ENCODE measurements at regions not wholly inside any gene's neighbourhood (a gene's known extent, or its start where the extent isn't known, plus 50 kb on each side); places are given as distances from the start of the nearest gene placed in this dataset.
"Not testable (repeated sequence)": the region's sequence is repeated elsewhere in the genome, so short reads cannot be mapped to it uniquely, and the experiment has no call there.

- no peak for DNase-seq (ENCODE audit: low read depth, low spot score)
- in situ Hi-C loops (cut with HindIII; ENCODE audit: low pct_unique_long_range_greater_than_20kb, low sequenced_read_pairs), result no loop called here
Measured at GRCh38 chr12:76195920-76196319, 111.4 kb upstream of the NAP1L1 start.

GRCh38 chr12:76194724-76195123 is 110.2 kb upstream of the NAP1L1 start:
- in situ Hi-C loops (cut with HindIII; ENCODE audit: low pct_unique_long_range_greater_than_20kb, low sequenced_read_pairs), result no loop called here
- no peak for DNase-seq (ENCODE audit: low read depth, low spot score)

DNA sequence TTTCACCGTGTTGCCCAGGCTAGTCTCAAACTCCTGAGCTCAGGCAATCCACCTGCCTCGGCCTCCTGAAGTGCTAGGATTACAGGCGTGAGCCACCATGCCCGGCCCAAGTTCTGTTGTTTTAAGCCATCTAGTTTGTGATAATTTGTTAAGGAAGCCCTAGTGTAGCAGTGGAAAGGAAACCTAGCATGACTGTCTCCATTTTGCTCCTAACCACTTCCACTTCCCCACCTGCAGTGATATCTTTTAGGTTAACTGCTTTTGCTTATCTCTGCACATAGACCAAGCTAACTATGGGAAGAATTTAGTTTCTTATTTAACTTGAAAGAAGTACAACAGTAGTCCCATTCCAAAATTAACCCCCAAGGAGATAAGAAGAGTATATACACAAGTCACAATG is 109.5 kb upstream of the NAP1L1 start:
- no peak for DNase-seq (ENCODE audit: low read depth, low spot score)
- in situ Hi-C loops (cut with HindIII; ENCODE audit: low pct_unique_long_range_greater_than_20kb, low sequenced_read_pairs), result no loop called here

DNA sequence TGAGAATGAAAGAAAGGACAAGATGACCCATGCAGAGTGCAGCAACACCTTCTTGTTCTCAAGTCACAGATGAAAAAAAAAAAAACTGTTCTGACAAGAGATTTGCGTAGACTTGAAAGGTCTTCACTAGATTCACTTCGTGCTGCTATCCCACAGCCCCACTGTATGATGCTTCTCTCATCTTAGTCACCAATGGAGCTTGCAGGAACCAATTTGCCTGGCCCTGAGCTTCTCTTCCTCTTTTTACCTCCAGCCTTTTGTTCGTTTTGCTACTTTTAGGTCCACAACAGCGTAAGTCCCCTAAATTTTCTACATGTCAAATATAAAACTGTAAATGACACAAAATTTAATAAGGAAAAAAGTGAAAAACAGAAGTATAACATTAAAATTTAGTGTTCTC is 107.9 kb upstream of the NAP1L1 start:
- in situ Hi-C loops (cut with HindIII; ENCODE audit: low pct_unique_long_range_greater_than_20kb, low sequenced_read_pairs), result no loop called here

GRCh38 chr12:76190299-76190698 is 105.8 kb upstream of the NAP1L1 start:
- no peak for DNase-seq (ENCODE audit: low read depth, low spot score)
- in situ Hi-C loops (cut with HindIII; ENCODE audit: low pct_unique_long_range_greater_than_20kb, low sequenced_read_pairs), result no loop called here

More for the DNA sequence above, 107.9 kb upstream of the NAP1L1 start:
- no peak for DNase-seq (ENCODE audit: low read depth, low spot score)

- no peak for DNase-seq (ENCODE audit: low read depth, low spot score)
- in situ Hi-C loops (cut with HindIII; ENCODE audit: low pct_unique_long_range_greater_than_20kb, low sequenced_read_pairs), result no loop called here
Measured at GRCh38 chr12:76189851-76190250, 105.4 kb upstream of the NAP1L1 start.

DNA sequence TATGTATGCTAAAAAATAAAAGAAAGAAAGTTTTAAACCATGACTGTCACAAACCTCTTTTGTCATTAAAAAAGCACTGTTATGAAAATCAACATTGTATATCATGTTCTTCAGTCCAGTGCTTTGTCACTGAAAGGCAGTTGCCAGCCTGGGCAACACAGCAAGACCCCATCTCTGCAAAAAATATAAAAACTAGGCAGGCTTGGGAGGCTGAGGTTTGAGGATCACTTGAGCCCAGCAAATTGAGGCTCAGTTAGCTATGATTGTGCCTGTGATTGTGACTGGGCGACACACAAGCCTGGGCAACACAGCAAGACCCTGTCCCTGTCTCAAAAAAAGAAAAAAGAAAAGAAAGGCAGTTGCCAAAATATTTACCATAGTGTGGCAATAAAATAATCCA is 102.7 kb upstream of the NAP1L1 start:
- DNase-seq (ENCODE audit: low read depth, low spot score), result no peak
- in situ Hi-C loops (cut with HindIII; ENCODE audit: low pct_unique_long_range_greater_than_20kb, low sequenced_read_pairs), result no loop called here

DNA sequence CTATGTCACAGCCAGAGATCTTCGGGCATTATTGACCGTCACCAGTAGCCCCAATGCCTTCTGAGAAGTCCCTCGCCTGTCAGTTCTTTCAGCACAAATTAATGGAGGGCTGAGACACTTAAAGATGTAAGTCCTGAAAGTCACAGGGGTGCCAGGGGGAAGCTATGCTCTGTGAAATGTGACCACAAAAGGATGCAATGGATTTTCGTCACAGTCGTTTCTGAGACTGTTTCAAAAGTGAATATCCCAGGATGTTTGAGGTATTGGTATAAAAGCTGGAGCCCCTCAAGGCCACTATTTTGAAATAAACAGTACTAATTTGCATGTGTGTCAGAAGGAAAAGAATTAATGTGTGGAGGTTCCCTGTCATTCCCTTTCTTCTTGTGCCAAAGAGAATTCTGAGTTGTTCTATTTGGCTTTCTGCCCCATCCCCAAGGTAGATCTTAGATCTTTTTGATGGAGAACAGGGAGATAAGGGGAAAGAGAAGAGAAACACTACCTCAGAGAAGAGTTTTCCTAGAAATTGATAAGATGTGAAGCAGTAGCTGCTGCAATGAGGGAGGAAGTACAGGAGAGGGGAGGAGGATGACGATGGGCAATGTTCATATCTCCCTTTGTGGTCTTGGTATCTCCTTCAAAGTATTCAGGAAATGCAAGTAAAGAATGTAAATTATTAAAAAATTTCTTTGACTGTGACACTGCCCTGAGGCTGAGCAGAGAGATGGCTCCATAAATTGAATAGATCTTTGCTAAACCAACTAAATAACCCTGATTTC is 101.8 kb upstream of the NAP1L1 start:
- no peak for DNase-seq (ENCODE audit: low read depth, low spot score)
- in situ Hi-C loops (cut with HindIII; ENCODE audit: low pct_unique_long_range_greater_than_20kb, low sequenced_read_pairs), result no loop called here

DNA sequence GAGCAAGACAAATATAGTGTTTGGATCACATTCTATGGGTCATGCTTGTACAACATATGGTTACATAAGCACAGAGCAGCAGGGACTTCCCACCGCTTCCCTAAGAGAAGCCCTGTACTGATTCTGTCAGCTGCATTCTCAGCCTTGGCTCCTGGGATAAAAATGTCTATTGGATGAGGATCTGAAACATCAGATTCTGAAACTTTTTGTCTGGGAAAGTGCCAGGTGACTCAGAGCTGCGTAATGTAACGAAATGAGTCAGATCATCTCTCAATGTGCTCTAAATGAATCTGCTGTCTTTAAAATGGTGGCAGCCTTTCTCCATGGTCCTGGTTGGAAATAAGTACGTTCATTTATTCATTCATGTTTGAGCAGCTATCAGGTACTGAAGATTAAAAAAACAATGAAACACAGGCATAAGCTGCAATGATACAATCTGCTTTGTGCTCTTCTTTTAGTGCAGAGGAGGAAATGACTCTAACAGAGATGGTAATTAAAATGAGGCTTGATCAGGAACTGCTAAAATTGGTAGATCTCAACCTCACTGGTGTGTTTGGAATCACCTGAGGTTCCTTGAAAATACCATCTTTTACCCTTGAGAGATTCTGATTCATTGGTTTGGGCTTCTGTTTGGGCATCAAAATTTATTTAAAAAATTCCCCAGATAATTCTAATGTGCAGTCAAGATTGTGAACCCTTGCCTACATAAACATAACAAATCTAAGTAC is 99.1 kb upstream of the NAP1L1 start:
- in situ Hi-C loops (cut with HindIII; ENCODE audit: low pct_unique_long_range_greater_than_20kb, low sequenced_read_pairs), result no loop called here
- peak; percentile 76 for DNase-seq (ENCODE audit: low read depth, low spot score)

DNA sequence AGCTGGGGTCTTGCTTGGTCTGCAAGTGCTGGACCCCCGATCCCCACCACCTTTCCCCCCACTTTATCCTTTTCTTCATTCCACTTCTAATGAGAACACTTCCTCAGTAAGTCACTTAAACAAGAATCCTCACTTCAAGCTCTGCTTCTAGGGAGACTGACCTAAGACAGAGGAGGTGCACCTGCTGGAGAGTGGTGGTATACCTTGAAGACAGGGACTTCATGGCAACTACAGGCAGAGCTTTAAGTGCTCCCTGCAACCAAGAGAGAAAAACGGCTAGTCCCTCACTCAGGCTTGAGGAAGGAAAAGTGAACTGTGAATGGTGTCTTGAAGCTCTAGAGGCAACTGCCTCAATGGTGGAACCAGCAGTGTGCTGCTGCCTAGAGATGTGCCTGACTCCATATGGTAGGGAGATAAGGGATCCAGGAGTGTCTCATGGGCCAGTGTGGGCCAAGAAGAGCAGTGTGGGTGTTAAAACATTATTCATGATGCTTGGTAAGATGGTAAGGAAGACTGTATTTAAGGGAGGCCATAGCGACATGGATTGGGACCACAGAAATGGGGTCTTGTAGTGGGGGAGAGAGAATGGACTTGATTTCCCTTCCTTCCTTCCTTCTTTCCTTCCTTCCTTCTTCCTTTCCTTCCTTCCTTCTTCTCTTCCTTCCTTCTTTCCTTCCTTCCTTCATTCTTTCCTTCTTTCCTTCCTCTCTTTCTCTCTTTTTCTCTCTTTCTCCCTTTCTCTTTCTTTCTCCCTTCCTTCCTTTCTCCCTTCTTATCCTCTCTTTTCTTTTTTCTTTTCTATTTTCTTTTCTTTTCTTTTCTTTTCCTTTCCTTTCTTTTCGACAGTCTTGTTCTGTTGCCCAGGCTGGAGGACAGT is 96.2 kb upstream of the NAP1L1 start:
- in situ Hi-C loops (cut with HindIII; ENCODE audit: low pct_unique_long_range_greater_than_20kb, low sequenced_read_pairs), result no loop called here
- DNase-seq (ENCODE audit: low read depth, low spot score), result no peak

DNA sequence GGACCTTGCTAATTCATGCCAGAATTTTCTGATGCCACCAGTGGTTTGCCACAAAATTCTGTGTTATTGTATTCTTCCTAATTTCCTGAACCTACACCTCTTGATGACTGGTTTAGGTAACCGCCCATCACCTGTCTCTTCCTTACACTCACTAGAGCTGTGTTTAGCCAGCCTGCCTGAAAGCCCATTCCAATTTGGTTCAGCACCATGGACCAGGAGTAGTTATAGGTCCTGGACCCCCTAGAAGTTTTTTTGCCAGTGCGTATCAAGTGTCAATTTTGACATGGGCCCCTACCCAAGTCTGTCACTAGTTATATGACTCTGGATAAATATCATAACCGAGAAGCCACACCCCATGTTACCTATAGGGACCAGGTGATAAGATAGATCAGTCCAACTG is 94.0 kb upstream of the NAP1L1 start:
- DNase-seq (ENCODE audit: low read depth, low spot score), result no peak
- in situ Hi-C loops (cut with HindIII; ENCODE audit: low pct_unique_long_range_greater_than_20kb, low sequenced_read_pairs), result no loop called here

GRCh38 chr12:76177821-76178220 is 93.3 kb upstream of the NAP1L1 start:
- in situ Hi-C loops (cut with HindIII; ENCODE audit: low pct_unique_long_range_greater_than_20kb, low sequenced_read_pairs), result no loop called here
- DNase-seq (ENCODE audit: low read depth, low spot score), result no peak

- peak; percentile 38 for DNase-seq (ENCODE audit: low read depth, low spot score)
- in situ Hi-C loops (cut with HindIII; ENCODE audit: low pct_unique_long_range_greater_than_20kb, low sequenced_read_pairs), result no loop called here
Measured at GRCh38 chr12:76176940-76177339, 92.5 kb upstream of the NAP1L1 start.

- DNase-seq (ENCODE audit: low read depth, low spot score); in situ Hi-C loops (cut with HindIII; ENCODE audit: low pct_unique_long_range_greater_than_20kb, low sequenced_read_pairs): not testable (repeated sequence)
Measured at GRCh38 chr12:76175946-76176345, 91.5 kb upstream of the NAP1L1 start.

DNA sequence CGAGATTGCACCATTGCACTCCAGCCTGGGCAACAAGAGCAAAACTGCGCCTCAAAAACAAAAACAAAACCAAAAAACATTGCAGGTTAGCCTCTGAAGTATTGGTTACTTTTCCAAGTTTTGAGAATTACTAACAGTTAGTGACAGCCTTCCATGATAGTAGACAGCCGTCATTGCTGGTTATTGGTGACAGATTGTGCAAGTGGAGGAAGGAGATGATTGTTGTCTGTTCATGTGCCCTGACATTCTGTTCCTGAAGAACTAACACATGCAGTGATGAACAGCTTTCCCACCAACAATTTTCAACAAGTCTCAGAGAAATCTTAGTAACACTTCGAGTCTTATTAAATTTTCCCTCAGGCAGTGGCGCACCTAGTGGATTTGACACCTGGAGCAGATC is 89.3 kb upstream of the NAP1L1 start:
- no peak for DNase-seq (ENCODE audit: low read depth, low spot score)
- in situ Hi-C loops (cut with HindIII; ENCODE audit: low pct_unique_long_range_greater_than_20kb, low sequenced_read_pairs), result no loop called here

DNA sequence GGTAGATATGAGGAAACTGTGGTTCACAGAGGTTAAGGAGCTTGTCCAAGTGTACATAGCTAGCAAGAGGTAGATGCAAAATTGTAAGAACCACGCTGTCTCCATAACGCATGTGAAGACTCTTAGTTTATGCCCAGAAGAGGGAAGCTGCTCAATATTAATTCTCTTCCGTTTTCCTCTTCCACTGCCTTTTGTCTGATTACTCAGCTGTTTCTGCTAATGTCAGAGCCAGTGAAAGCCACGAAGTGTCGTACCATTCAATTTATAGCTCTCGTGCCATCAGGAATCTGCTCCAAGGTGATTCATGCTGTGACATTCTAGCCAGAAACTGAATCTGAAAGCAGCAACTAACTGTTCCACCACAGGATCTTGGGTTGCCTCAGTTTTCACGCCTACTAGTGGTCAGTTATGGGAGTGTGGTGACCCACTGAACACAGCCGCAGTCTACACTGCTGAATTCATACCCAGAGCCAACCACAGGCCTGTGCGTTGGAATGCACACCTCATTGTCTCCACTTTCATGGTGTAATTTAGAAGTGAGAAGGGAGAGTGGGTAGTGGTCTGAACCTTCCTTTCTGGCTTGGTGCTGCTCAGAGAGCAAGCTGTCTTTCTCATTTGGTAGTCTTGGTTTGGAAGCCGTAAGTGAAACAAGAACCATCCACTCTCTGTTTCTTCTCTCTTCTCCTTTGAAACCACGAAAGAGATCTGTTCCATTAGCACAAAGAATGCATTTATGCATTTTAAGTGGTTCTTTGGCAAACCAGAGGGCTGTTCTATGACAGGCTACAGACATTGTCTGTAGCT is 74.2 kb upstream of the NAP1L1 start:
- in situ Hi-C loops (cut with HindIII; ENCODE audit: low pct_unique_long_range_greater_than_20kb, low sequenced_read_pairs), result no loop called here

GRCh38 chr12:76156726-76157125 is 72.2 kb upstream of the NAP1L1 start:
- no peak for DNase-seq (ENCODE audit: low read depth, low spot score)
- in situ Hi-C loops (cut with HindIII; ENCODE audit: low pct_unique_long_range_greater_than_20kb, low sequenced_read_pairs), result no loop called here

More for the DNA sequence above, 74.2 kb upstream of the NAP1L1 start:
- DNase-seq (ENCODE audit: low read depth, low spot score), result peak; percentile 88
